NCI-H2196 (cell line): ENCODE measurements at regions not wholly inside any gene's neighbourhood (a gene's known extent, or its start where the extent isn't known, plus 50 kb on each side); places are given as distances from the start of the nearest gene placed in this dataset.

ENCODE experiments used
- DNase-seq: peaks from one replicate; lab custom pipeline; 2025; ENCODE audit not compliant: unreplicated experiment; lab: John Stamatoyannopoulos, UW

GRCh38 chr10:31081937-31082840 lies 50.5 kb upstream of the ZNF438 start:
- DNase-seq = no peak

GRCh38 chr10:31083765-31084184 lies 52.1 kb upstream of the ZNF438 start:
- DNase-seq = peak; percentile 29

- DNase-seq = no peak
Measured at GRCh38 chr10:31087011-31087410, 55.3 kb upstream of the ZNF438 start.

GRCh38 chr10:31087851-31088250 lies 56.2 kb upstream of the ZNF438 start:
- DNase-seq = no peak

GRCh38 chr10:31090894-31091607 lies 59.4 kb upstream of the ZNF438 start:
- DNase-seq = no peak

- no peak for DNase-seq
Measured at GRCh38 chr10:31095677-31096560, 64.3 kb upstream of the ZNF438 start.

- no peak for DNase-seq
Measured at GRCh38 chr10:31098046-31098445, 66.4 kb upstream of the ZNF438 start.

GRCh38 chr10:31099094-31099493 lies 67.4 kb upstream of the ZNF438 start:
- no peak for DNase-seq

- DNase-seq = no peak
Measured at GRCh38 chr10:31099664-31100063, 68.0 kb upstream of the ZNF438 start.

- no peak for DNase-seq
Measured at GRCh38 chr10:31100115-31100601, 68.5 kb upstream of the ZNF438 start.

GRCh38 chr10:31100662-31101061 lies 69.0 kb upstream of the ZNF438 start:
- DNase-seq = no peak

- no peak for DNase-seq
Measured at GRCh38 chr10:31101123-31101522, 69.5 kb upstream of the ZNF438 start.

- DNase-seq = no peak
Measured at GRCh38 chr10:31102421-31102820, 70.8 kb upstream of the ZNF438 start.

GRCh38 chr10:31103112-31103511 lies 71.4 kb upstream of the ZNF438 start:
- DNase-seq = no peak

GRCh38 chr10:31112961-31113360 lies 81.3 kb upstream of the ZNF438 start:
- no peak for DNase-seq

- no peak for DNase-seq
Measured at GRCh38 chr10:31116226-31116625, 84.6 kb upstream of the ZNF438 start.

GRCh38 chr10:31118556-31118955 lies 86.9 kb upstream of the ZNF438 start:
- no peak for DNase-seq

- no peak for DNase-seq
Measured at GRCh38 chr10:31120392-31120791, 88.7 kb upstream of the ZNF438 start.

GRCh38 chr10:31120961-31121685 lies 89.5 kb upstream of the ZNF438 start:
- DNase-seq = no peak
